GM18870 (cell line): ENCODE measurements at regions not wholly inside any gene's neighbourhood (a gene's known extent, or its start where the extent isn't known, plus 50 kb on each side); places are given as distances from the start of the nearest gene placed in this dataset.

Experiments used
- ATAC-seq: cut with Tn5 transposase; IDR thresholded peaks from one replicate; pipeline ENCODE4 v1.9.1; 2021; ENCODE audit warnings: moderate library complexity; ENCODE audit not compliant: unreplicated experiment

GRCh38 chr17:77266891-77267341 lies 126.1 kb downstream of the SEC14L1 start:
- no peak for ATAC-seq

- no peak for ATAC-seq
Measured at GRCh38 chr17:77269696-77270681, 129.2 kb downstream of the SEC14L1 start.

GRCh38 chr17:77271411-77271810 lies 130.6 kb downstream of the SEC14L1 start:
- no peak for ATAC-seq

GRCh38 chr17:77273397-77274085 lies 132.8 kb downstream of the SEC14L1 start:
- ATAC-seq = no peak

- no peak for ATAC-seq
Measured at GRCh38 chr17:77274096-77274845, 133.5 kb downstream of the SEC14L1 start.

- no peak for ATAC-seq
Measured at GRCh38 chr17:77279448-77280303, 138.9 kb downstream of the SEC14L1 start.

- ATAC-seq = no peak
Measured at GRCh38 chr17:77280304-77281121, 139.7 kb downstream of the SEC14L1 start.

GRCh38 chr17:77281122-77281903 lies 140.5 kb downstream of the SEC14L1 start:
- ATAC-seq = no peak

- no peak for ATAC-seq
Measured at GRCh38 chr17:77281904-77282367, 141.2 kb downstream of the SEC14L1 start.

GRCh38 chr17:77282524-77283515 lies 142.1 kb downstream of the SEC14L1 start:
- ATAC-seq = no peak

GRCh38 chr17:77284023-77284617 lies 143.4 kb downstream of the SEC14L1 start:
- no peak for ATAC-seq

GRCh38 chr17:77285594-77286390 lies 145.0 kb downstream of the SEC14L1 start:
- ATAC-seq = no peak

GRCh38 chr17:77286391-77286640 lies 145.5 kb downstream of the SEC14L1 start:
- ATAC-seq = no peak

- ATAC-seq = no peak
Measured at GRCh38 chr17:77286641-77287431, 146.1 kb downstream of the SEC14L1 start.

- no peak for ATAC-seq
Measured at GRCh38 chr17:77287432-77288068, 146.8 kb downstream of the SEC14L1 start.
